ENCODE measurements at regions not wholly inside any gene's neighbourhood (a gene's known extent, or its start where the extent isn't known, plus 50 kb on each side); places are given as distances from the start of the nearest gene placed in this dataset.
A peak's percentile ranks its signal among the peaks of the same experiment; 100 is the strongest.
"Not testable (repeated sequence)": the region's sequence is repeated elsewhere in the genome, so short reads cannot be mapped to it uniquely, and the experiment has no call there.

GRCh38 chr9:63450836-63451235, 1834.2 kb downstream of the FOXD4L5 start:
- not testable (repeated sequence) for DNase-seq (ENCODE audit: low read depth)

GRCh38 chr9:63425123-63425522, 1859.9 kb downstream of the FOXD4L5 start:
- not testable (repeated sequence) for DNase-seq (ENCODE audit: low read depth)

- DNase-seq (ENCODE audit: low read depth), result not testable (repeated sequence)
These were observed 1894.1 kb downstream of the FOXD4L5 start for GRCh38 chr9:63390897-63391296.

- not testable (repeated sequence) for DNase-seq (ENCODE audit: low read depth)
These were observed 1899.5 kb downstream of the FOXD4L5 start for GRCh38 chr9:63385479-63385878.

- DNase-seq (ENCODE audit: low read depth), result not testable (repeated sequence)
These were observed 1905.1 kb downstream of the FOXD4L5 start for GRCh38 chr9:63379864-63380263.

GRCh38 chr9:63354219-63354618, 1930.8 kb downstream of the FOXD4L5 start:
- not testable (repeated sequence) for DNase-seq (ENCODE audit: low read depth)

- DNase-seq (ENCODE audit: low read depth), result not testable (repeated sequence)
These were observed 1937.7 kb downstream of the FOXD4L5 start for GRCh38 chr9:63347347-63347746.

GRCh38 chr9:63346310-63347048, 1938.5 kb downstream of the FOXD4L5 start:
- peak; percentile 69 for DNase-seq (ENCODE audit: low read depth)

GRCh38 chr9:63344408-63344807, 1940.6 kb downstream of the FOXD4L5 start:
- DNase-seq (ENCODE audit: low read depth), result not testable (repeated sequence)

- peak; percentile 63 for DNase-seq (ENCODE audit: low read depth)
These were observed 1942.5 kb downstream of the FOXD4L5 start for GRCh38 chr9:63342528-63342927.

- DNase-seq (ENCODE audit: low read depth), result peak; percentile 71
These were observed 1947.0 kb downstream of the FOXD4L5 start for GRCh38 chr9:63337899-63338604.

- not testable (repeated sequence) for DNase-seq (ENCODE audit: low read depth)
These were observed 1949.7 kb downstream of the FOXD4L5 start for GRCh38 chr9:63335286-63335685.

- DNase-seq (ENCODE audit: low read depth), result not testable (repeated sequence)
These were observed 1950.8 kb downstream of the FOXD4L5 start for GRCh38 chr9:63334187-63334586.

GRCh38 chr9:63333083-63333482, 1951.9 kb downstream of the FOXD4L5 start:
- not testable (repeated sequence) for DNase-seq (ENCODE audit: low read depth)

GRCh38 chr9:63328313-63328712, 1956.7 kb downstream of the FOXD4L5 start:
- not testable (repeated sequence) for DNase-seq (ENCODE audit: low read depth)

- DNase-seq (ENCODE audit: low read depth), result not testable (repeated sequence)
These were observed 1957.8 kb downstream of the FOXD4L5 start for GRCh38 chr9:63327211-63327610.

GRCh38 chr9:63326665-63327064, 1958.3 kb downstream of the FOXD4L5 start:
- not testable (repeated sequence) for DNase-seq (ENCODE audit: low read depth)

GRCh38 chr9:63325696-63326095, 1959.3 kb downstream of the FOXD4L5 start:
- not testable (repeated sequence) for DNase-seq (ENCODE audit: low read depth)

- not testable (repeated sequence) for DNase-seq (ENCODE audit: low read depth)
These were observed 1966.9 kb downstream of the FOXD4L5 start for GRCh38 chr9:63318093-63318492.

GRCh38 chr9:63315387-63315786, 1969.6 kb downstream of the FOXD4L5 start:
- DNase-seq (ENCODE audit: low read depth), result not testable (repeated sequence)

GRCh38 chr9:63296848-63297247, 1988.2 kb downstream of the FOXD4L5 start:
- not testable (repeated sequence) for DNase-seq (ENCODE audit: low read depth)

- DNase-seq (ENCODE audit: low read depth), result not testable (repeated sequence)
These were observed 1988.6 kb downstream of the FOXD4L5 start for GRCh38 chr9:63296366-63296765.

- peak; percentile 1 for DNase-seq (ENCODE audit: low read depth)
These were observed 1995.0 kb downstream of the FOXD4L5 start for GRCh38 chr9:63289971-63290370.
